K562 (cell line): ENCODE measurements at regions not wholly inside any gene's neighbourhood (a gene's known extent, or its start where the extent isn't known, plus 50 kb on each side); places are given as distances from the start of the nearest gene placed in this dataset.

Experiments
- ATAC-seq: fragments of 200-7000 bp; cut with Tn5 transposase; 3 replicates; pipeline ENCODE4 v1.9.1; 2020; ENCODE audit warnings: moderate library complexity
- BruUV-seq: library from RNA; stranded (reverse); fragments of 400-500 nt; replicated peaks from 2 replicates; lab custom pipeline; 2021; lab: Mats Ljungman, UMichigan
- CTCF ChIA-PET: fragments of 300-600 bp; formaldehyde crosslinking; extraction: SDS; loops from one replicate; lab custom pipeline; 2021; ENCODE audit warnings: low intra/inter-chr PET ratio; lab: Yijun Ruan, JAX
- POLR2A ChIA-PET: fragments of 300-600, 350-650 bp; sonication (Branson Sonifier 250); formaldehyde crosslinking; extraction: SDS; loops from one replicate; lab custom pipeline; 2021; ENCODE audit warnings: antibody characterized with exemption, inconsistent platforms; lab: Yijun Ruan, JAX
- DNase-seq, 4 experiments: peaks; one replicate each; pipeline versions ENCODE4 v3.0.0 to v3.0.0-alpha.2; 2011 to 2018; ENCODE audit warnings: low spot score in 3 of 4, mixed read lengths in 3 of 4; ENCODE audit errors: extremely low read depth in 1 of 4
- FAIRE-seq: peaks from 2 replicates; lab custom pipeline; 2011; peaks lifted over from hg19 to GRCh38; lab: Jason Lieb, UNC
- H2AFZ ChIP-seq: 2 replicates; pipeline ENCODE4 v1.6.0; 2011; ENCODE audit warnings: low read depth, low read length, control low read depth, inconsistent platforms
- H3K27ac ChIP-seq: fragments of 200-600 bp; 3 replicates; pipeline ENCODE4 v1.8.0; 2011; ENCODE audit warnings: low read depth, mild to moderate bottlenecking, control low read depth, inconsistent platforms, low read length, moderate library complexity, mixed read lengths; ENCODE audit errors: extremely low read depth
- H3K27me3 ChIP-seq, 2 experiments: fragments of 300-600 bp in 1 of 2; 2 replicates in 1 of 2; 3 replicates in 1 of 2; pipeline versions ENCODE4 v1.6.0 to v1.8.0; 2011; ENCODE audit warnings: inconsistent platforms in 2 of 2, low read length in 2 of 2, mild to moderate bottlenecking in 1 of 2, mixed read lengths in 1 of 2, moderate library complexity in 1 of 2; ENCODE audit not compliant: control insufficient read depth in 2 of 2, insufficient read depth in 2 of 2
- H3K36me3 ChIP-seq: fragments of 300-600 bp; 3 replicates; pipeline ENCODE4 v1.8.0; 2011; ENCODE audit warnings: mild to moderate bottlenecking, low read length, inconsistent platforms; ENCODE audit not compliant: control insufficient read depth, insufficient read depth
- H3K4me1 ChIP-seq, 2 experiments: fragments of 200-600 bp in 1 of 2; replicated peaks in 1 of 2; 2 replicates in 1 of 2; 3 replicates in 1 of 2; pipeline versions ENCODE4 v1.5.1 to v1.8.0; 2011; ENCODE audit warnings: inconsistent platforms in 2 of 2, low read length in 2 of 2, mild to moderate bottlenecking in 1 of 2, mixed read lengths in 1 of 2, moderate library complexity in 1 of 2; ENCODE audit not compliant: control insufficient read depth in 2 of 2, insufficient read depth in 2 of 2
- H3K4me2 ChIP-seq: 2 replicates; pipeline ENCODE4 v1.6.1; 2011; ENCODE audit warnings: low read length, control low read depth, inconsistent platforms, mixed read lengths; ENCODE audit not compliant: insufficient read depth
- H3K4me3 ChIP-seq: fragments of 200-600 bp; sonication (generic), shearing (Covaris generic); 2 replicates; pipeline ENCODE4 v1.5.1; 2016; ENCODE audit warnings: control low read depth, inconsistent platforms
- H3K79me2 ChIP-seq: fragments of 200-600 bp; 3 replicates; pipeline ENCODE4 v1.8.0; 2011; ENCODE audit warnings: low read length, inconsistent platforms; ENCODE audit not compliant: control insufficient read depth, insufficient read depth
- H3K9ac ChIP-seq, 2 experiments: 2 replicates each; pipeline versions ENCODE4 v1.6.0 to v1.6.1; 2011; ENCODE audit warnings: low read depth in 2 of 2, low read length in 2 of 2, control low read depth in 1 of 2, inconsistent platforms in 1 of 2, mild to moderate bottlenecking in 1 of 2, mixed read lengths in 1 of 2; ENCODE audit not compliant: insufficient read depth in 1 of 2
- H3K9me1 ChIP-seq: one replicate; pipeline ENCODE4 v1.6.0; 2011; ENCODE audit warnings: inconsistent platforms, mild to moderate bottlenecking, low read length, moderate library complexity; ENCODE audit not compliant: control insufficient read depth, insufficient read depth
- H3K9me3 ChIP-seq: replicated peaks from 2 replicates; pipeline ENCODE4 v1.5.1; 2011; ENCODE audit warnings: low read depth, low read length, inconsistent platforms; ENCODE audit not compliant: control insufficient read depth, insufficient read depth
- H4K20me1 ChIP-seq: replicated peaks from 2 replicates; pipeline ENCODE4 v1.6.1; 2011; ENCODE audit warnings: low read length, inconsistent platforms, mixed read lengths; ENCODE audit not compliant: control insufficient read depth, insufficient read depth
- BCL6 ChIP-seq: fragments of 250-450 bp; sonication (Bioruptor Pico); IDR thresholded peaks from 2 replicates; pipeline ENCODE4 v1.4.0; 2020
- EP300 ChIP-seq: IDR thresholded peaks from 2 replicates; pipeline ENCODE4 v1.6.1; 2012; ENCODE audit warnings: low read length, improper control_type of control experiment
- MCM3 ChIP-seq: fragments of 450-650 bp; IDR thresholded peaks from 2 replicates; pipeline ENCODE4 v1.6.1; 2016
- MTF1 ChIP-seq: fragments of 250-450 bp; sonication (Bioruptor Pico); IDR thresholded peaks from 2 replicates; pipeline ENCODE4 v1.9.0; 2021; ENCODE audit warnings: moderate library complexity, mild to moderate bottlenecking, inconsistent platforms, borderline replicate concordance
- NCOA6 ChIP-seq: fragments of 450-650 bp; IDR thresholded peaks from 2 replicates; pipeline ENCODE4 v1.6.1; 2017; ENCODE audit warnings: mild to moderate bottlenecking
- SP2 ChIP-seq: IDR thresholded peaks from 2 replicates; pipeline ENCODE4 v1.6.1; 2011; ENCODE audit warnings: mild to moderate bottlenecking, low read depth, low read length, moderate library complexity; ENCODE audit not compliant: poor library complexity, severe bottlenecking; ENCODE audit errors: extremely low read depth
- ZC3H8 ChIP-seq: fragments of 450-650 bp; IDR thresholded peaks from 2 replicates; pipeline ENCODE4 v1.6.1; 2017
- ZNF23 ChIP-seq: fragments of 250-450 bp; sonication (Bioruptor Pico); IDR thresholded peaks from 2 replicates; pipeline ENCODE4 v1.4.0; 2020; ENCODE audit warnings: mild to moderate bottlenecking
- WGBS: fragments of 100-300 bp; shearing (Covaris generic); methylation state at CpG from one replicate; pipeline ENCODE4 v1.1.6; 2016; ENCODE audit warnings: low coverage, mixed read lengths; ENCODE audit not compliant: insufficient coverage; ENCODE audit errors: missing lambda C conversion rate; 5-methylcytosine and 5-hydroxymethylcytosine counted together
- in situ Hi-C: fragments of 300-500 bp; cut with MboI; formaldehyde crosslinking; loops from 4 replicates; pipeline ENCODE4 v1.15.0; 2018; ENCODE audit warnings: inconsistent platforms, mixed read lengths
- intact Hi-C: fragments of 100-400 bp; cut with micrococcal nuclease; formaldehyde crosslinking; loops from 2 replicates; pipeline ENCODE4 v1.14.2; 2022
- TF ChIP-seq, protein P1 (sequence below), 2 experiments: fragments of 450-650 bp; conservative IDR thresholded peaks; 2 replicates each; pipeline ENCODE4 v1.6.1; 2017; ENCODE audit warnings: mild to moderate bottlenecking in 2 of 2, moderate library complexity in 2 of 2
- TF ChIP-seq, protein P2 (sequence below), 2 experiments: IDR thresholded peaks; 2 replicates each; pipeline ENCODE4 v1.6.1; 2011; ENCODE audit warnings: borderline replicate concordance in 1 of 2, control low read depth in 1 of 2, low read depth in 1 of 2, low read length in 1 of 2, mild to moderate bottlenecking in 1 of 2, mixed read lengths in 1 of 2, moderate library complexity in 1 of 2; ENCODE audit not compliant: insufficient read depth in 1 of 2, insufficient read length in 1 of 2, poor library complexity in 1 of 2, severe bottlenecking in 1 of 2; ENCODE audit errors: extremely low read depth in 1 of 2

DNA sequence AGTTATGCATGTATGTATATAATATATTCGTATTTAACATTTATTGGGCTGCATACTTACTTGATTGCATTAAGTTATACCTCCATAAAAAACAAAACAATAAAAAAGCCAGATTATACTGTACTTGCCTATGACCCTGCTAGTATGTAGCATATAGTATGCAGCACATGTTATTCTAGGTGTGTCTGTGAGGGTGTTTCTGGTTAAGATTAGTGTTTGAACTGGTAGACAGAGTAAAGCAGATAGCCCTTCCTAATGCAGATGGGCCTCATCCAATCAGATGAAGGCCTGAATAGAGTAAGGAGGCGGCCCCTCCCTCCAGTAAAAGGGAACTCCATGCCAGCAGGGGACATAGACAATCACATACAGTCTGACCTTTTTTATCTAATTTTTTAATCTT, 323.3 kb upstream of the USP24 start:
- DNase-seq (no peak), ATAC-seq (no peak), FAIRE-seq (no peak)
- H4K20me1 ChIP-seq: no peaks in the 10 kb centered on the region
- WGBS: 0% methylated on average over 2 of the region's 2 CpGs
- no peaks in the 10 kb centered on the region for H3K36me3 ChIP-seq
- H3K27me3 ChIP-seq: no peaks in the 10 kb centered on the region
- H3K27ac ChIP-seq: no peak overlapping the region
- H3K4me3 ChIP-seq: no peak overlapping the region
- POLR2A ChIA-PET: no interaction called here
- no peak overlapping the region for H3K4me2 ChIP-seq
- no TSS peak for BruUV-seq
- H3K4me1 ChIP-seq: no peaks in the 10 kb centered on the region
- TF ChIP-seq MCM3 (no peak), ZC3H8 (no peak), NCOA6 (no peak), BCL6 (no peak), MTF1 (CRISPR knock-in tag) (no peak), ZNF23 (CRISPR knock-in tag) (no peak), EP300 (no peak), SP2 (no peak)
- TF ChIP-seq, protein P1, sequence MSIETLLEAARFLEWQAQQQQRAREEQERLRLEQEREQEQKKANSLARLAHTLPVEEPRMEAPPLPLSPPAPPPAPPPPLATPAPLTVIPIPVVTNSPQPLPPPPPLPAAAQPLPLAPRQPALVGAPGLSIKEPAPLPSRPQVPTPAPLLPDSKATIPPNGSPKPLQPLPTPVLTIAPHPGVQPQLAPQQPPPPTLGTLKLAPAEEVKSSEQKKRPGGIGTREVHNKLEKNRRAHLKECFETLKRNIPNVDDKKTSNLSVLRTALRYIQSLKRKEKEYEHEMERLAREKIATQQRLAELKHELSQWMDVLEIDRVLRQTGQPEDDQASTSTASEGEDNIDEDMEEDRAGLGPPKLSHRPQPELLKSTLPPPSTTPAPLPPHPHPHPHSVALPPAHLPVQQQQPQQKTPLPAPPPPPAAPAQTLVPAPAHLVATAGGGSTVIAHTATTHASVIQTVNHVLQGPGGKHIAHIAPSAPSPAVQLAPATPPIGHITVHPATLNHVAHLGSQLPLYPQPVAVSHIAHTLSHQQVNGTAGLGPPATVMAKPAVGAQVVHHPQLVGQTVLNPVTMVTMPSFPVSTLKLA (conservative IDR thresholded peaks at IDR 0.05): no peak
- TF ChIP-seq, protein P2, sequence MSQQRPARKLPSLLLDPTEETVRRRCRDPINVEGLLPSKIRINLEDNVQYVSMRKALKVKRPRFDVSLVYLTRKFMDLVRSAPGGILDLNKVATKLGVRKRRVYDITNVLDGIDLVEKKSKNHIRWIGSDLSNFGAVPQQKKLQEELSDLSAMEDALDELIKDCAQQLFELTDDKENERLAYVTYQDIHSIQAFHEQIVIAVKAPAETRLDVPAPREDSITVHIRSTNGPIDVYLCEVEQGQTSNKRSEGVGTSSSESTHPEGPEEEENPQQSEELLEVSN (IDR thresholded peaks at IDR 0.05; ENCODE audit: borderline replicate concordance in 1 of 2, extremely low read depth in 1 of 2, insufficient read depth in 1 of 2, insufficient read length in 1 of 2, low read depth in 1 of 2, low read length in 1 of 2, poor library complexity in 1 of 2, severe bottlenecking in 1 of 2): no peak
- no peaks in the 10 kb centered on the region for H3K79me2 ChIP-seq
- no peaks in the 10 kb centered on the region for H3K9me1 ChIP-seq
- in situ Hi-C loops (no loop called here), intact Hi-C loops (no loop called here)
- CTCF ChIA-PET: no interaction called here
- H2AFZ ChIP-seq: no peak overlapping the region
- H3K9me3 ChIP-seq: no peaks in the 10 kb centered on the region
- H3K9ac ChIP-seq: no peak overlapping the region
